ENCODE measurements at regions not wholly inside any gene's neighbourhood (a gene's known extent, or its start where the extent isn't known, plus 50 kb on each side); places are given as distances from the start of the nearest gene placed in this dataset.

DNA sequence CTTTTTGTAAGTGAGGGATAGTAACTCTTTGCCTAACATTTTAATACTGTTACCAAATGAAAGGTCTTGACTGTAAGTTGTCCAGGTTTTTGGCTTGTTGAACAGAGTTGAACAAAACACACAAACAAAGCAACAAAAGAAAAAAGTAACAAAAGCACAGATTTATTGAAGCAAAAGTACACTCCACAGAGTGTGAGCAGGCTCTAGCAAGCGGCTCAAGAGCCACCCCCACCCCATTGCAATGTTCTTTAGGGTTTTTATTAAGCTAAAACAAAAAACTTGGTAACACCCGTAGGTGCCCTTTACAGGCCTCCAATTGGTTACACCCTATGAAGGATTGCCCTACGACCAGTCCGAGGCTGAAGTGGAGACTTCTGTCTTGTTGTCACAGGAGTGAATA, 197.4 kb upstream of the MAP3K1 start:
- TF ChIP-seq, protein P1, sequence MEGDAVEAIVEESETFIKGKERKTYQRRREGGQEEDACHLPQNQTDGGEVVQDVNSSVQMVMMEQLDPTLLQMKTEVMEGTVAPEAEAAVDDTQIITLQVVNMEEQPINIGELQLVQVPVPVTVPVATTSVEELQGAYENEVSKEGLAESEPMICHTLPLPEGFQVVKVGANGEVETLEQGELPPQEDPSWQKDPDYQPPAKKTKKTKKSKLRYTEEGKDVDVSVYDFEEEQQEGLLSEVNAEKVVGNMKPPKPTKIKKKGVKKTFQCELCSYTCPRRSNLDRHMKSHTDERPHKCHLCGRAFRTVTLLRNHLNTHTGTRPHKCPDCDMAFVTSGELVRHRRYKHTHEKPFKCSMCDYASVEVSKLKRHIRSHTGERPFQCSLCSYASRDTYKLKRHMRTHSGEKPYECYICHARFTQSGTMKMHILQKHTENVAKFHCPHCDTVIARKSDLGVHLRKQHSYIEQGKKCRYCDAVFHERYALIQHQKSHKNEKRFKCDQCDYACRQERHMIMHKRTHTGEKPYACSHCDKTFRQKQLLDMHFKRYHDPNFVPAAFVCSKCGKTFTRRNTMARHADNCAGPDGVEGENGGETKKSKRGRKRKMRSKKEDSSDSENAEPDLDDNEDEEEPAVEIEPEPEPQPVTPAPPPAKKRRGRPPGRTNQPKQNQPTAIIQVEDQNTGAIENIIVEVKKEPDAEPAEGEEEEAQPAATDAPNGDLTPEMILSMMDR (conservative IDR thresholded peaks at IDR 0.05; ENCODE audit: low read depth, low read length): no peak
- TF ChIP-seq EZH2 (IDR thresholded peaks at IDR 0.05; ENCODE audit: borderline replicate concordance, low read depth, low read length, poor library complexity, severe bottlenecking): no peak
